HG03378 (cell line): ENCODE measurements at regions not wholly inside any gene's neighbourhood (a gene's known extent, or its start where the extent isn't known, plus 50 kb on each side); places are given as distances from the start of the nearest gene placed in this dataset.
"Not testable (repeated sequence)": the region's sequence is repeated elsewhere in the genome, so short reads cannot be mapped to it uniquely, and the experiment has no call there.

Source experiments
- ATAC-seq: cut with Tn5 transposase; IDR thresholded peaks from one replicate; pipeline ENCODE4 v1.9.1; 2021; ENCODE audit warnings: mild to moderate bottlenecking, moderate library complexity; ENCODE audit not compliant: unreplicated experiment

DNA sequence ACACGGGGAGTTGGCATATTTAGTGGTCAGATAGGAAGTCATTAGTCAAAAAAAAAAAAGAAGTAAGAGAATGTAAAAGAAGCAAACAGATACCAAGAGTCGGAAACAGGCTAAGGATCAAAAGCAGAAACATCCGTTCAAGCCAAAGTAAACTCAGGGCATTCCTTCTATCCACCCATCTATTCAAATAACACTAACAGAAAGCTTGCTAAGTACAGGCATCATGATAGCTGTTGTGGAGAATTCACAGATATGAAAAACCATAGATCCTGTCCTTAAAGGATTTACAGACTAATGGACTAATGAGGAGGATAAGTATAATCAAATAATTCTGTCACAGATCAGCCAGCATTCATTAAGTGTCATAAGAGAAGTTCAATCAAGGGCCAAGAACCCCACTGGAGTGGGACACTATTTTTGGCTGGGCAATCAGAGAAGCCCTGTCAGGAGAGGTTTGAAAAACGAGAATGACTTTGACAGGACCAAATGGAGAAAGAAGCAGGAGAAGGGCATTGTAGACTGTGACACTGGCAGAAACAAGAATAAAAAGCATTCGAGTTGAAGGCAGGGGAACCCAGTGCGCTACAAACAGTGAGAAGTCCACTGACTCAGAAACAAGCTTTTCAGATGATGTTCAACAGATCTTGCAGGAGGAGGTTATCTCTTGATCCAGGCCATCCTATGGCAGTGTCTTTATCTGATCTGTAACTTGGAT is 154.2 kb upstream of the TSLP start:
- no peak for ATAC-seq

DNA sequence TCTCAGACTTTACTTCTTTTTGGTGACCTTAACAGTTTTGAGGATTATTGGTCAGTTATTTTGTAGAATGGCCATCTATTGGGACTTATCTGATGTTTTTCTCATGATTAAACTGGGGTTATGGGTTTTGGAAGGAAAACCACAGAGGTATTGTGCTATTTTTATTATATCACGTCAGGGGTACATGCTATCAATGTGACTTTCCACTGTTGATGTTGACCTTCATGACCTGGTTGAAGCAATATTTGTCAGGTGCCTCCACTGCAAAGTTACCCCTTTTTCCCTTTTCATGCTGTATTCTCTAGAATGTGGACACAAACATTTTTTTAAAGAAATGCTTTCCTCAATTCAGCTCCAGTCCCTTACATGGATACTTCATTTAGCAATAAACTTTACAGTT is 152.8 kb upstream of the TSLP start:
- no peak for ATAC-seq

DNA sequence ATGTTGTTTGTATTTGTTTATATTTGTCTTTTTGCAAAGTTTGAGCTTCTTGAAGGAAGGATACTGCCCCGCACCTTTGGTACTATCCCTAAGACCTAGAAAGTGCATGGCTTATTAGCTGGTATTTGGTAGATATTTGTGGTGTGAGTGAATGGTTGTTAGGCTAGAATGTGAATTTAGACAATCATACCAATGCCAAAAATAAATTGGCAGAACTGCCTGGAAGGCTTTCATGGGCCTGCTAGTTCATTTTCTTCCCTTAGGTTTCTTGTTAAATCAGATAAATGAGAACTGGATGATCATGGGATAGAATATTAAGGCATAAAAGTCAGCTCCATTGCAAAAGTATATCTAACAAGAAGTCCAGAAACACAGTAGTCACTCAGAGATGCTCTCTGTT is 147.5 kb upstream of the TSLP start:
- ATAC-seq, result no peak

DNA sequence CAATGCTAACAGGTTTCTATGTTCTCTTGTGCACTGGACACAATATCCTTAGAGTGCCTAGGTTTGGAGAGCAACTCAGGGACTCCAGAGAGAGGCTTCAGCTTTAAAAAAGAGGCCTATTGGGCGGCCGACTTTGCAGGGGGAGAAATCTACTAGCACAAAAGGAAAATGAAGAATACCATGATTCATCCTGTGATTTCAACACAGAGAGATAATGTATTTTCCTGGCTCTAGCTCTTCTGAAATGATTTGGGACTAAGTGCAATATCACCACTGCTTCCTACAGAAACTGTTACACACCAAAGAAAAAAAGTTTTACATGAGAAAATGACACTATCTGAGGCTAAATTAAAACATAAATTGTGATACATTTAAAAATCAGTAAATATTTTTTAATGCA is 146.1 kb upstream of the TSLP start:
- no peak for ATAC-seq

DNA sequence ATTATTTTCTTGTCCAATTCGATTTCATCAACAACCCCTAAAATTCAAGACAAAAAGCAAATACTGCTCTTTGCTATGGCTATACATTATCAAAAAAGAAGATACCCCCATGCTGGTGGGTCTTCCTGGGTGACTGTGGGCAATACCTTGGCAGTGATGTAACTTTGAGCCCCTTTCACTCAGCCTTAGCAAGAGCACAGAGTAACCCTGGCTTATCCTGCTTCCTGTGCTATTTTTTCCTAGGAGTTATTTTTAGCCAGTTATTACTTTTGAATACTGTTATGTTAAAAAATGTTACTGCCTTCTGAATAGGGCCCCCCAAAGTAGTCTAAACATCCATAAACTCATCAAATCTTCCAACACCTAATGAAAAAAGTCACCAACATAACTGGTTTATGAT is 145.6 kb upstream of the TSLP start:
- ATAC-seq, result no peak

DNA sequence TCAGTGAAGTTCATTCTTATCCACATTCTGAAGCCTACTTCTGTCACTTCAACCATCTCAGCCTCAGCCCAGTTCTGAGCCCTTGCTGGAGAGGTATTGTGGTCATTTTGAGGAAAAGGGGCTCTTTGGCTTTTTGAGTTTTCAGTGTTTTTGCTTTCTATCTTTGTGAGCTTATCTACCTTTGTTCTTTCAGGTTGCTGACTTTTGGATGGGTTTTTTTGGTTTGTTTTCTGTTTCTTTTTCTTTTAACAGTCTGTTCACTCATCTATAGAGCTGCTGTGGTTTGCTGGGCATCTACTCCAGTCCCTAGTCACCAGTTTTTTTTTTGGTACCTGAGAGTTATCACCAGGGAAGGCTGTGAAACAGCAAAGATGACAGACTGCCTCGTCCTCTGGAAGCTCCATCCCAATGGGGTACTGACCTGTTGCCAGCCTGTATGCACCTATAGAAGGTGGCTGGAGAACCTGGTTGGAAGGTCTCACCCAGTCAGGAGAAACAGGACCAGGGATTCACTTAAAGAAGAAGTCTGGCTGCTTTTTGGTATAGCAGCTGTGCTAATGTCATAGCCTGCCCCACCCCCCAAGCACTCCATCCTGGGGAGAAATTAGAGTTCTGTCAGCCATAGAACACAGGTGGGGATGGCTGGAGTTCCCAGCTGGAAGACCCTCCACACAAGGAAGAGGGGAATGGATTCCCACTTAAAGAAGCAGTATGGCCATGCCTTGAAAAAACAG is 138.6 kb upstream of the TSLP start:
- no peak for ATAC-seq

DNA sequence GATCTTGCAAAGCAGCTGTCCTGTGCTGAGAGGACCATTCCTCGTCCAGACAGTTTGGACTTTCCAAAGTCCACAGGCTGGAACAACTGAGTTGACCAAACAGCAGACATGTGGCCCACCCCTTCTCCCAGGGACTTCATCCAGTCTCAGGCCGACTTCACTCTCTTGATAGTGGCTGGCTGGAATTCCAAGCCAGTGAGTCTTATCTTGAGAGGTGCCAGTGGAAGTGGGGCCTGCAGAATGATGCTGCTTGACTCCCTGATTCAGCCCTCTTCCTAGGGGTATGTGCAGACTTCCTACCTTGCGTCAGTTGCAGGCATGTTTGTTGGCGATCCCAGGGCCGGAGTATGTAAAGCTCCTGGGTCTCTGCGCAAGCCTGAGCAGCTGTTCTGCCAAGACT is 131.4 kb upstream of the TSLP start:
- ATAC-seq, result no peak

DNA sequence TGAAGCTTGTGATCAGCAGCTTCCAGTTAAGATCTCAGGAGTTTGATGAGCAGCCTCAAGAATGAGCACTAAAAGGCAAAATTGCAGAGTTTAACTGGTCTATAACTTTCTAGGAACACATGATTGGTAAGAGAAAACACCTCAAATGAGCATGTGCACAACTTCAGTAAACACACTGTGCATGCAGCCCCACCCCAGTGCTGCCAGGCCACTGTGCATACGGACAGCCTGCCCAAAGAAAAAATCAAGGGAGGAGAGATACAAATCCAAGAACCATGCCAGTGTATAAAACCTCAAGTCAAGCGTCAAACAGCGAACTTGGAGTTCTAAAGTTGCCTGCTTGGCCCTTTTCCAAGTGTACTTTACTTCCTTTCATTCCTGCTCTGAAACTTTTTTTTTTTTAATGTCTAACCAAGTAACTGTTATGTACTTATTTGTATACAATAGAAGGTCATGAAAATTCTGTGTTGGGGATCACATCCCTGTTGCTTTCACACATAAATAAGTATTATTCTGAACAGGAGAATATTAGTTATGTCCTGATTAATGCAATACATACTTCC is 125.6 kb upstream of the TSLP start:
- no peak for ATAC-seq

DNA sequence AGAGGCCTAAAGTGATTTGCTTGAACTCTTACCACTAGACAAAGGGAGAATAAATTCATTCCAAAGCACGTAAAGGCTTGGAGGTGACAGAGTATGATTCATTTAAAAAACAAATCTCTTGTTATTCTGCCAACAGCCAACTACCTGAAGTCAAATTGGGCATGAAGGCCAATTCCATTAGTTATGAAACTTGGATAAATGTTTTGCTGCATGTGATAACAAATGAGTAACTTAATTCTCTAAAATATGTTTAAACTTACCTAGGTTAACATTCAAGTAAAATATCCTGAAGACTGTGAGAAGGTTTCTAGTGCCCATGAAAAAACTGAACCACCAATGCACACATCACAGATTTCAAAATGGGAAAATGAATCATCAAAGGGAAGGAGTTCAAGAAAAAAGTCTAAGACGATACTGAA is 120.1 kb upstream of the TSLP start:
- ATAC-seq, result no peak

DNA sequence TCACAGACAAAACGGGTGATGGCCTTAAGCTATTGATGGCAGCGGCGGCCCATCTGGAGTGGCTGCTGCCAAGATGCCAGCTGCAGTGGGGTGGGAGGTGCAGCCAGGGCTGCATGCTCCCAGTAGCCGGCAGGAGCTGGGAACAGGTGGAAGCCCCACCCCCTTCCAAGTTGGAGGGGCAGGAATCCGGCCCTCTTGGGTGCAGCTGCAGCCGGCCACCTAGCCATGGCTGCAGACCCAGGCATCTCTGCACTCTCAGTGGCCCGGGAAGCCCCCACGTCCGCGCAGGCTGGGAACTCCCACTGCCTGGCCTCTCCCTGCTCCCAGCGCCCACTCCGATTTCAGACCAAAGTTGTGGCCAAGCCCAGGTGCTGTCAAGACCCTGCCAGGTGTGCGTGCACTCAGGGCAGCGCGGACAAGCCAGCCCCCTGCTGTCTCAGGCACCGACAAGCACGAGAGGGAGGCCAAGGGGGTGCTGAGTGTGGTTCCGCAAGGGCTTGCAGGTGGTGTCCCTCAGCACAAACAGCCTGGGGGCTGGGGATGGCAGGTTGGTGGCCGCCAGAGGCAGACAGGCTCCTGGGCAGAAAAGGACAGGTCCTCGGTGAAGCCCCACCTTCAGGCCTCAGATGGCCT is 115.1 kb upstream of the TSLP start:
- ATAC-seq, result no peak

DNA sequence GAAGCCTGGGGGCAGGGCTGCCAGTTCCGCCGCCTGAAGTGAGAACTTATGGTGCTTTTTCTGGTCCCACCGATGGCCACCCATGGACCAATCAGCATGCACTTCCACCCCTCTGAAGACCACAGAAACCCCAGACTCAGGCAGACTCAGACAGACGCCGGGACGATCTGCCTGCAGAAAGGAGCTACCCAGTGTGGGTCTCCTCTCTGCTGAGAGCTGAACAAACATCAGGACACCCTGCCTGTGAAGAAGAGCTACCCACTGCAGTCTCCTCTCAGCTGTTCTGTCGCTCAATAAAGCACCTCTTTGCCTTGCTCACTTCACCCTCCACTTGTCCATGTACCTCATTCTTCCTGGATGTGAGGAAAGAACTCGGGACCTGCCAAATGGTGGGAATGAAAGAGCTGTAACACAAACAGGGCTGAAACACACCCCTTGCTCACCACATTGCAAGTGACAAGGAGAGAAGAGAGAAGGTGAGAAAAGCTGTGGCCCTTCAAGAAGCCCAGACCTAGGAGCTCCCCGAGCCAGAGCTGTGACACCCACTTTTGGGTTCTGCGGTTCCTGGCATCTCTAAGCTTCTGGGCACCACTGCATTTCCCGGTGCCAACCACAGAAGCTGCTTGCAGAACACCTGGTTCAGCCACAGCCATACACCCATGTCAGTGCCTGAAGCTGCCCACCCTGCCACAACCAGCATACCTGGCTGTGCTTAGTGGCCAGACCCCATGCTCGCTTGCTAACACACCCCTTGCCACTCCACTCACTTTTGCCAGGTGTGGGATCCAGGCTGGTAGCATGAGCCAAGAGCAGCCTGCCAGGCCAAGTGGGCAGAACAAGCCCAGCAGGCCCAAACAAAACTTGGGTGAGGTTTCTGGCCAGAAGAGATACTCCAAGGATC is 114.3 kb upstream of the TSLP start:
- ATAC-seq, result no peak

DNA sequence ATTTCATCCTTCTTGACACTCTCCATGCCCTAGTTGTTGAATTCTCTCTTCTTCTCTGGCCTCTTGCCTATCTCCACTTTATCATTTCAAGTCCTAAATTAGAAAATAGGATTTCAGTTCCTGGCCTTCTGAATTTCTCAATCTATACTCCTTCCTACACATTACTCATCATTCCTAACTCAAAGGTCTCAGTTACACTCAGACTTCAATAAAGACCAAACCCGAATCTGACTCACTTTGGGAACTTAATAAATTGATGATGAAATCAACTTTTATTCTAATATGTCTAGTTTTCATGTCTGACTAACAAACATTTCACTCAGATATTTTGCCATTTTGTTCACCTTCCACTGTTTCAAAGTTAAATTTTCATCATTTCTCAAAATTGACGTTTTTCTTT is 113.6 kb upstream of the TSLP start:
- ATAC-seq, result no peak

DNA sequence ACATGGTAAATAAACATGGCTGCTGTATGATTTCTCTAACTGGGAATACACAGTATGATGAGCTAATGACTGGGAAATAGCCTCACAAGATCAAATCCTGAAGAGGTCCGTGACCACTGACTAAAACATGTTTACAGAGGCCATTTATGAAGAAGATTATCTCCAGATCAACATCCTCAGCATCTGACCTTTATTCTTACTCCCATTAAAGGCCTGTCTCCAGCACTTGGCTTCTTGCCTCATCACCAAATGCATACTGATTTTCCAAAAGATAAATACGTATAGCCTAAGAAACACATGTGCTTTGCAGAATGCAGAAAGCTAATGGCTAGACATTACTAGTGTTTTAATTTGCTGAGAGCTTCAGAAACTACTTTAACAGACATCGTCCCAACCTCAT is 108.0 kb upstream of the TSLP start:
- no peak for ATAC-seq

DNA sequence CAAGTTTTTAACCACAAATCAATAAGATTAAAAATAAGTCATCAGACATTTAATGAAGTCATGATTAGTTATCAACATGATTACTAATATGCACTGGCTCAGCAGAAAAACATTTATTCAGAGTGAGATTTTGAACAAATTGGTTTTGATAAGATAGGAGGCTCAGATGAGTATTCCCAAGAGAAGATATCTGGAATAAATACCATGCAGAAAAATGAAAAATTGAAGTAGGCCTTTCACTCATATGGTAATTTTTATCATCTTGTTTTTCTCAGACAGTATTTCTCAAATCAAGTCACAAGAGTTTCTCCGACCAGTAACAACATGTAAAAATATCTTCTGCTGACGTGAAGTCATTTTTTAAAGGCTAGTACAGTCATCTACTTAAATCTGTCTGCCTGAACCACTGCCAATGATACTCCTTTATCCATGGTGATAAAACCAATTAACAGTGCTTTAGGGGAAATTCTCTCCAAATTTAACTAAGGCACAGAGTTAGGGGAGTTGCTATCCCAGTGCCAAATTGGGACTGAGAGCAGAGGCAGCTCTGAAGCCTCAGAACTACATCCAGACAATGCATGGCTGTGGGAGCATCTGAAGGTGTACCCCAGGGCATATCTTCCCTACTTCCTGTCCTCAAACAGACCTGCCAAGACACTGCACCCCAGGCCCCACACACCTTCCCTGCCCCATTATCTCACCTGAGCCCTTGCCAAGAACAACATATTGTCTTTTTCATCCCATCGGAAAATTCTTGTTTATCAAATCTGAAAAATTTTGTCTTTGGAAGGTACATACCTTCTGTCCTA is 105.5 kb upstream of the TSLP start:
- no peak for ATAC-seq

DNA sequence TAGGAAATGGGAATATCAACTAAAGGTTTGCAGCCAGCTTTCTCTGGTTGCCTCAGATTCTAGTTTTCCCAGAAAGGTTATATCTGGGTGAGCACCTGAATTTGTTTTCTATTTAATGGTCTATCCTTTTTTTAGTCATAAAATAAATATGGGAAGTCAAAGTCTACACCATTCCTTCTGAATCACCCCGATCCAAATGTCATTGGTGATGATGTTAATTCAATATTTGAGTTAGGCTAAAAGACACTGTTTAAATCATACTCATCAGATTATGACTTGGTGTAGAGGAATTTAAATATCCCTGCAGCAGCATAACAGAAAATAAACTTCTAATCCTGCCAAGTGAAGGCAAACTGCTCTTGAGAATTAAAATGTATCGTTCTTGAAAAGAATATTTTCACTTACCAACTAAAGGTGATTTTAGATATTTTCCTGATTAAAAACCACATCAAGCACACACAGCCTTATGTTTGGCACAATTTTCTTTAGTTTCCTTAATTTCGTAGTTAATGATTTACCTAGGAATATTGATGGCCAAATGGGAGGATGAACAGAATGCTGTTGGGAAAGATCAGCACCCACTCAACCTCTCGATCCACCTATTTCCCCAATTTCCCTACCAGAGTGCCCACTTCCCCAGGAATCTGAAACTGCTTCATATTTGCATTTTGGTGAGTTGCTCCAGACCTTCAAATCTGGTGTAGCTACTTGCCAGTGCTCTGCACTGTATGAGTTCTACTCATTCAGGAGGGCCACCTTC is 103.1 kb upstream of the TSLP start:
- no peak for ATAC-seq

DNA sequence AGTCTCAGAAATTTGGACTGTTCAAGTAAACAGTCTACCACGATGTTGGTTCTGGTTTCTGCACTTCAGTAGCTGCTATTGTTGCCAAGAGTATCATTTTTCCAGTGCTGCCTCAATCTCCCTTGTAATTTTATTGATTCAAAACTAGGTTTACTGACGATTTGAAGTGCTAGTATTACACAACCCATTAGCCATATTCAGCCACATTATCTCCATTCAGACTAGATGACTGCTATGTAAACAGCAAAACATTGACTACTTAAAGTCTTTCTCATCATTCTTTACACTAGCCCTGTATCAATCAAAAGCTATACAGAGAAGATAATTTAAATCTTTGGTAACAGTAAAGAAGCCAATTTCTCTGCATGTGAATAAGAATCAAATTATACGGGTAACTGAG is 102.0 kb upstream of the TSLP start:
- ATAC-seq, result no peak

DNA sequence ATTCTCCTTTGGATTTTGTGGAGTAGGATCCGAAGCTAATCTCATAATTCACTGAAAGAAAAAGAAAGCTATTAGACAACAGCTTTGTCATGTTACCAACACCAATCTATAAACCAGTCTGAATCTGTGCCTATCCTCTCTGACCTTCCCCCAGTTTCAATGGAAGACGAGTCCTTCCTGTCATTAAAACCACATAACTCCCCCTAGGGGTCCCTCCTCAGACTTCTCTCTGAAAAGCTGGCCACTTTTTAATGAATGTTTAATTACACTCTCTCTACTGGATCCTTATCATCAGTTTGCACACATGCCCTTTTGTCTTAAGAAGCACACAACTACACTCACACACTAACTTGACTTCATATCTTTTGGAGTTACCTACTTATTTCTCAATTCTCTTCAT is 98.0 kb upstream of the TSLP start:
- ATAC-seq, result no peak

DNA sequence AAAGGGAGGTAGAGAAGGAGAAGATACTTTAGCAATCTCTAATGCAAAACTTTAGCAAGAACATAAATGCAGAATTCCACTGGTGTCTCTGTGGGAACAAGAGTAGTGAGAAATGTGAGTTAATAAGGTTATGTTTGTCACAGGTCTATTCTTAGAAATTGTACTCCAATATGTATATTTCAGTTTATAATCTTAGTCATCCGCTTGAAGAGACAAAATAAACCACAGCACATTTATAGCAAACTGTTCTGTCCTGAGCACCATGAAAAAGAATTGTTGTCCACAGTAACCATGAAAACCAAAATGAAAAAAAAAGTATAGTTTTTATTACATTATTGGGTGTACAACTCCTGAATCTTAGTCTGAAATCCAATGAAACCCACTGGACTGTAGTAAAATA is 93.6 kb upstream of the TSLP start:
- ATAC-seq, result no peak

DNA sequence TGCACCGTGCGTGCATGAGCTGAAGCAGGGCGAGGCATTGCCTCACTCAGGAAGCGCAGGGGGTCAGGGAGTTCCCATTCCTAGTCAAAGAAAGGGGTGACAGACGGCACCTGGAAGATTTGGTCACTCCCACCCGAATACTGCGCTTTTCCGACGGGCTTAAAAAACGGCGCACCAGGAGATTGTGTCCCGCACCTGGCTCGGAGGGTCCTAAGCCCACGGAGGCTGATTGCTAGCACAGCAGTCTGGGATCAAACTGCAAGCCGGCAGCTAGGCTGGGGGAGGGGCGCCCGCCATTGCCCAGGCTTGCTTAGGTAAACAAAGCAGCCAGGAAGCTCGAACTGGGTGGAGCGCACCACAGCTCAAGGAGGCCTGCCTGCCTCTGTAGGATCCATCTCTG is 85.6 kb upstream of the TSLP start:
- ATAC-seq, result not testable (repeated sequence)
